ENCODE measurements at regions not wholly inside any gene's neighbourhood (a gene's known extent, or its start where the extent isn't known, plus 50 kb on each side); places are given as distances from the start of the nearest gene placed in this dataset.

- no peak for DNase-seq
Measured at GRCh38 chr1:195617106-195617505, 991.1 kb downstream of the KCNT2 start.

- no peak for DNase-seq
Measured at GRCh38 chr1:195608883-195609282, 999.4 kb downstream of the KCNT2 start.

GRCh38 chr1:195606483-195606882 lies 1001.8 kb downstream of the KCNT2 start:
- DNase-seq, result no peak

- DNase-seq, result no peak
Measured at GRCh38 chr1:195604287-195604686, 1004.0 kb downstream of the KCNT2 start.

- no peak for DNase-seq
Measured at GRCh38 chr1:195597891-195598290, 1010.3 kb downstream of the KCNT2 start.

GRCh38 chr1:195594773-195595172 lies 1013.5 kb downstream of the KCNT2 start:
- DNase-seq, result no peak

GRCh38 chr1:195594322-195594721 lies 1013.9 kb downstream of the KCNT2 start:
- no peak for DNase-seq

- no peak for DNase-seq
Measured at GRCh38 chr1:195591917-195592672, 1016.1 kb downstream of the KCNT2 start.

GRCh38 chr1:195590649-195591048 lies 1017.6 kb downstream of the KCNT2 start:
- DNase-seq, result no peak

- no peak for DNase-seq
Measured at GRCh38 chr1:195584870-195585624, 1023.2 kb downstream of the KCNT2 start.

- no peak for DNase-seq
Measured at GRCh38 chr1:195580988-195581387, 1027.3 kb downstream of the KCNT2 start.

- DNase-seq, result no peak
Measured at GRCh38 chr1:195577748-195578147, 1030.5 kb downstream of the KCNT2 start.

GRCh38 chr1:195576641-195577040 lies 1031.6 kb downstream of the KCNT2 start:
- no peak for DNase-seq

- no peak for DNase-seq
Measured at GRCh38 chr1:195574511-195574910, 1033.7 kb downstream of the KCNT2 start.

- DNase-seq, result no peak
Measured at GRCh38 chr1:195569934-195570333, 1038.3 kb downstream of the KCNT2 start.

- no peak for DNase-seq
Measured at GRCh38 chr1:195568389-195568788, 1039.9 kb downstream of the KCNT2 start.

GRCh38 chr1:195562074-195562473 lies 1046.2 kb downstream of the KCNT2 start:
- no peak for DNase-seq

- DNase-seq, result no peak
Measured at GRCh38 chr1:195550071-195550862, 1058.0 kb downstream of the KCNT2 start.

GRCh38 chr1:195530961-195531360 lies 1077.3 kb downstream of the KCNT2 start:
- no peak for DNase-seq

GRCh38 chr1:195529881-195530280 lies 1078.4 kb downstream of the KCNT2 start:
- no peak for DNase-seq

- no peak for DNase-seq
Measured at GRCh38 chr1:195520757-195521156, 1087.5 kb downstream of the KCNT2 start.

GRCh38 chr1:195516036-195516435 lies 1092.2 kb downstream of the KCNT2 start:
- DNase-seq, result no peak

GRCh38 chr1:195511501-195511900 lies 1096.7 kb downstream of the KCNT2 start:
- no peak for DNase-seq

GRCh38 chr1:195501118-195501517 lies 1107.1 kb downstream of the KCNT2 start:
- no peak for DNase-seq

All from AML-193 (cell line).